ENCODE measurements at regions not wholly inside any gene's neighbourhood (a gene's known extent, or its start where the extent isn't known, plus 50 kb on each side); places are given as distances from the start of the nearest gene placed in this dataset.

DNA sequence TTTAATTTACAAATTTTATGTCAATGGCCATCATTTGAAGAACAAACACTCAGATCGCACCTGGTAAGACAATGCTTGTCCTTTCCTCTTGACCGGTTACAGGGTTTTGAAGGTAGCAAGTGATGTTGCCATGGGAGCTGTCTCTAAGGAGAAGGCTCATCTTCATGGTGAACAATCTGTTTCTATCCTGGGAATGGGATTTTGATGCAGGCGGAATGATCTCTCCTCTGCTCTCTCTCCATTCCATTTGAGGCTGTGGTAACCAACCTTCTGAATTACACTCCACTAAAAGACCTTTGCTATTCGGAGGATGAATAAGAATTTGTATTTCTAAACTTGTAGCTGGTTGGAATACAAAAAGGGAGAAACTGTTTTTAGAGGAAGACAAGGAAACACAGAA, 57.9 kb upstream of the SLC5A9 start:
- ATAC-seq, result no peak

DNA sequence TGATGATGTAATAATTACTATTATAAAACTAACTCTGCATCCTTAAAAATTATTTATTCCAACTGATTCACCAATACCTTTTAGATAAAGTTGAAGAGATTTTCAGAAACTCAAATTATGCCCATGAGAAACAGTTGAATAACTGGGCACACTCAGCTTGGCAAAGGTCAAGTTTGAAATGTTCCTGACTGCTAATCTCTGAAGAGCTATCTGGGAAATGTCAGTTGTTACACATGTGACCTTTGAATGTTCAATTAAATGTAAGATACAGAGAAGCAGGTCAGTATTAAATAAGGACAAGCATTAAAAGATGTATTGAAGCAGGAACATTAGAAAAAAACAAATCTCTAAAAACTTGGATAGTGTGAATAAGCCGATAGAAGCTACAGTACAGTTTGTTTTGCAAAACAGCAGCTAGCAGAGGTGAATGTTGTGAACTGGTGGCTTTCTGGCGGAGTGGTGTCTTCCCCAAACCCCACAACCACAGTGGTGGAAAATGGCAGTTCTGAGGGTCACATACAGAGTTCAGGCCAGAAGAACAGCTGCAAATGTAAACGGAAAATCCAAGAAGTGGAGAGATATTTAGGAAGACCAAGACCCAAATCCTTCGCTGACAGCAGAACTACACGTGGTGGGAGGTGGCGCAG, 61.9 kb upstream of the SLC5A9 start:
- DNase-seq (ENCODE audit: low spot score) (no peak), ATAC-seq (no peak)
- intact Hi-C loops (cut with DNase I), result no loop called here

More for the DNA sequence above, 57.9 kb upstream of the SLC5A9 start:
- intact Hi-C loops (cut with DNase I), result no loop called here
- DNase-seq (ENCODE audit: low spot score), result no peak

DNA sequence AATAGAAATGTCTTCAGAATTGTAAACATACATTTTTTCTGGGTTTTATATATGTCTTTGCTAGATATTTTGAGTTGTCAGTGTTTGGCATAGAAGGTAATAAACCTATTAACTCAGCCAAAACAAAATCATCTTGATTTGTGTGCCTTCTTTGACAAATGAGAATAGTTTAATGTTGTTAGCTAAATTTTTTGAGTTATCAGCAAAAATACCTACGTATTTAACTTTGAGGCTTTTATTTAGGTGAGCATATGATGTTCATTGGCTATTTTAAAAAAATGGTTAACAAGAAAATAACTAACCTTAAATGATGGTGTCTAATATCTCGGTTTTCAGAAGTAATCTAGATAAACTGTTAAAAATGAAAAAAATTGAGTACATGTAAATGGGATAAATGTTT, 83.2 kb upstream of the SLC5A9 start:
- no peak for ATAC-seq
- intact Hi-C loops (cut with DNase I), result no loop called here
- DNase-seq (ENCODE audit: low spot score), result no peak

DNA sequence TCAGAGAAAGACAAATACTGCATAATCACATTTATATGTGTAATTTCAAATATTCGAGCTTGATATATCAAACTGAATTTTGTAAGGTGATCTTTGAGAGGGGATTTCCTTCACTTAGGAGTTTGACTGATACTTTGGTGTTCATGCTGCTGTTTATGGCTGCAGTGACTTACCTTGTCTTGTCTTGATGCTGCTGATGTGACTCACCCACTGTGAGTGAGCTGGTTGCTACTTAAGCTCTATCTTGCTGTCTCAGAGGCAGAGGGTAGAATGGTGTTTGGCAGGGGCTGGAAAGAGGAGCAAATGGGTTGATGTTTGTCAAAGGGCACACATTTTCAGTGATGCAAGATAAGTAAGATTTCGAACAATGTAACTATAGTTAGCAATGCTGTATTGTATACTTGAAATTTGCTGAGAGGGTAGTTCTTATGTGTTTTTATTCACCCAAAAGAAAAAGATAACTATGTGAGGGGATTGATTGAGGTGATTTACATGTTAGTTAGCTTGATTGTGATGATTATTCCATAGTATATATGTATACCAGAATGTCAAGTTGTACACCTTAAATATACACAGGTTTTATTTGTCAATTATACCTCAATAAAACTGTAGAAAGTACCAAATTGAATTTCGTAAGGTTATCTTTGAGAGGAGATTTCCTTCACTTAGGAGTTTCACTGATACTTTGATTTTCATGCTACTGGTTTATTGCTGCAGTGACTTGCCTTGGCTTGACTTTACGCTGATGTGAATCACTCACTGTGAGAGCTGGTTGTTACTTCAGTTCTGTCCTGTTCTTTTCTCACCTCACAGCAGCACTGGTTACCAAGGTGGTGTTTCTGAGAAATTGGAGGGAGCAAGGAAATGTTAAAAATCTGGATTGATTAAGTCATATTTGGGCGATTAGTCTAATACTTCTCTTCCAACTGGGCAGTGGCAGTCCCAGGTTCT, 94.5 kb upstream of the SLC5A9 start:
- ATAC-seq (no peak), DNase-seq (ENCODE audit: low spot score) (no peak)
- intact Hi-C loops (cut with DNase I), result loop anchor here (5.0 kb wide), 1 partner anchor 1316 kb away; no protein-coding TSS in a partner anchor

DNA sequence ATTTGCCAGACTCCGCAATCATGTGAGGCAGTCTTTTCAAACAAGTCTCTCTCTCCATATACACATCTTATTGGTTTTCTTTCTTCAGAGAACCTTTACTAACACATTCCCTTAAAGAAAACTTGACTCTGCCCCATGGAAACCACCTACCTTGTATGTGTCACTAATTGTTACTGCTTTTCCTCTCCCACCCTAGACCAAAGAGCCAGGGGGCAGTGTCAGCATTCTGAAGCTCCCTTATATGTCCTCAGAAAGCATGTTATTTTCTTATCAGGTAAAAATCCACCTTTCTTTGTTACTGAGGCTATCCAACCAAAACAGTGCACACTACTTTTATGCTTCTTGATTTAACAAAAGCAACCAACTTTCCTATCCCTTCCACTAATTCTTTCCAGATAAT, 98.9 kb upstream of the SLC5A9 start:
- no peak for ATAC-seq
- intact Hi-C loops (cut with DNase I), result no loop called here

DNA sequence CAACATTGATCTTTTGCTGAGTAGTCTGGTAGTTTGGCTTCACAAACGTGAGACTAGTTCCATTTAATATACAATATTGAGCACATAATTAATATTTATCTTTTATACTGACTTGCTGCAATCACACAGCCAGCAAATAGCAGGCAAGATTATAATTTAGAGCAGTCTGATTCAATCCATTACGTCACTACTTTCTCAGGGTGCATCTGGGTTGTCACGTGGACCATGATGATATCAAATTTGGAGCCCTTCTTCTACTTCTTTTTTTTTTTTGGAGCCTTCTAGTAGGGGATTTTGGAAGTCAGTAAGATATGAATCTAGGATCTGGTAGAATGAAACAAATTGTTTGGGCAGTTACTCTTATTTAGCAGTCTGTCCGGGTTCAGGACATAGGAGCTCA, 100.6 kb upstream of the SLC5A9 start:
- ATAC-seq, result no peak
- intact Hi-C loops (cut with DNase I), result no loop called here
- DNase-seq (ENCODE audit: low spot score), result no peak

More for the DNA sequence above, 98.9 kb upstream of the SLC5A9 start:
- DNase-seq (ENCODE audit: low spot score), result no peak

DNA sequence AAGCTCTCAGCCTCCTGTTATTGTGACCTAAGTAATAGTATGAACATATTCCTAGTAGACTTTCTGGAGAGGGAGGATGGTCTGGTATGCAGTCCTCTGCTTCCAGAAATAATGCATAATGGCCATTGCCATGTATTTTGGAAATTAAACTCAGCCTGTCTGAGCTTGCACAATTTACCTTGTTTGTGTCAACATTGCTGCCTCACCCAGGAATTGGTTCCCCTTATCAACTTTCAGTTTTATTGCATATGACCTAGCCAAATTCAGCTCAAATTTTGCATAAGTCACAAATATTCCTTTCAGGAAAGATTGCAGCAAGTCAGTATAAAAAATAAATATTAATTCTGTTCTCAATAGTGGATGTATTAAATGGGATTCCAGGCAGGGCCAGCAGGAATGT, 101.9 kb upstream of the SLC5A9 start:
- ATAC-seq (no peak), DNase-seq (ENCODE audit: low spot score) (no peak)
- intact Hi-C loops (cut with DNase I), result no loop called here

DNA sequence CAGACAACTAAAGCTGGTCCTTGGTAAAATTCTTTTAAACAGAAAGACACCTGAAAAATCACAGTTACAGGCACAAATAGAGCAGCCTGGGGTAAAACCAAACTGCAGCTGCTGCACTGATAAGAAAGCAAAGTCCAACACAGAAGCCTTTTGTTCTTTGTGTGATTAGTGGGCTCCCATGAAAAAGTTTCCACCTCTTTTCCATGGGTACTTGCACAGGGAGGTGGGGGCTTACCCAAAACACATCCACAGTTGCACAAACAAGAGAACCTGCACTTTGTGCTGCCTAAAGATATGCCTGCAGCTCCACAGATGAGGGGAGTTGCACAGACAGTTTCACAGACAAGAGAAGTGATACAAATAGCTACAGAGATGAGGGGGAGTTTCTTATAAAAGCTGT, 106.7 kb upstream of the SLC5A9 start:
- ATAC-seq (no peak), DNase-seq (ENCODE audit: low spot score) (no peak)
- intact Hi-C loops (cut with DNase I), result no loop called here

DNA sequence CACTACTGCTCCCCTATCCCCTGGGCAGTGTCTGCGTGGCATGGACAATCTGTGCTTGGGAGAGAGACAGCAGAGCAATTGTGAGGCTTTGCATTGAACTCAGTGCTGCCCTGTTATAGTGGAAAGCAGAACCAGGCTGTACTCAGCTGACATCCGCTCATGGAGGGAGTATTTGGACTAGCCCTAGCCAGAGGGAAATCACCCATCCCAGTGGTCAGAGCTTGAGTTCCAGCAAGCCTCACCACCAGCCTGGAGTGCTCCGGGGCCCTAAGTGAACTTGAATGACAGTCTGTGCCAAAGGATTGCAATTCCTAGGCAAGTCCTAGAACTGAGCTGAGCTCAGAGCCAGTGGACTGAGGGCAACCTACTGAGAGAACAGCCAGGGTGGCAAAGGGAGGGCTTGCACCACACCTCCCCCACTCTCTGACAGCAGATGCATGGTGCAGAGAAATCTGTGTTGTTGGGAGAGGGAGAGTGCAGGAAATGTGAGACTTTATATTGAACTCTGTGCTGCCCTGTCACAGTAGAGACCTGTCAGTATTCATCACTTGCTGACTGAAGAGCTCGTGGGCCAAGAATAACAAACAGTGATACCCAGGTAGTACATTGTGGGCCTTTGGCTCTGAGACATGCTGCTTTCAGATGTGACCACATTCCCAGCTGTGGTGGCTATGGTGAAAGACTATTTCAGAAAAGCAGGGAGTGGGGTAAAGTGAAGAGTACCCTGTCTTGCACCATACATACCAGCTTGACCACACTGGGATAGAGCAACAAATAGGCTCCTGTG, 107.7 kb upstream of the SLC5A9 start:
- ATAC-seq (no peak), DNase-seq (ENCODE audit: low spot score) (no peak)
- intact Hi-C loops (cut with DNase I), result no loop called here

DNA sequence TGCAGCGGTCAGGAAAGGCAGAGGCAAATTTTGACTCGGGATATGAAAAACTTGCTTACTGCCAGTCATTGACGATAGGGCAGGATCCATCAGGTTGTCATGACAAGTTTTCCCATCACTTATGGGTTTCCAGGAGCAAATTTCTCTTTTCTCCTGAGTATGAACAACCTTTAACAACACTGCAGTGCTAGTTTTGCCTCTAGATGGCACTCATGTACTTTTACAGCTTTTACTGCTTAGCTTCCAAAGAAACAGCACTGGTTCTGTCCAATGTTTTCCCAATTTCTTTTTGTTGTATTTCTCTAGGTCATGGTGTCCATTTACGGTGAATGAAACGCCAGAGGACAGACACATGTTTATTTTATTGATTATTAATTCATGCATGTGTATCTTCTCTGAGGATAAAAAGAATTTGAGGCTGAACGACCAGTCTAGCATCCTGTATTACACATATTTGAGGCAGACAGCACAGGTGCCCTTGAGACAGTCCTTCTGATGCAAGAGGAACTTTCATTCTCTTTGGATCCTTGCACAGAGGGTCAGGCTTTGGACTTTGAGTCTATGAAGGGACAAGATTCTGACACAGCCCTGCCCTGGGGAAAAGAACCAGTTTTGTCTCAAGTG, 112.3 kb upstream of the TRABD2B start:
- DNase-seq (ENCODE audit: low spot score), result no peak
- intact Hi-C loops (cut with DNase I), result loop anchor here (5.0 kb wide), 1 partner anchor 93 kb away; no protein-coding TSS in a partner anchor
- ATAC-seq, result peak; percentile 68

DNA sequence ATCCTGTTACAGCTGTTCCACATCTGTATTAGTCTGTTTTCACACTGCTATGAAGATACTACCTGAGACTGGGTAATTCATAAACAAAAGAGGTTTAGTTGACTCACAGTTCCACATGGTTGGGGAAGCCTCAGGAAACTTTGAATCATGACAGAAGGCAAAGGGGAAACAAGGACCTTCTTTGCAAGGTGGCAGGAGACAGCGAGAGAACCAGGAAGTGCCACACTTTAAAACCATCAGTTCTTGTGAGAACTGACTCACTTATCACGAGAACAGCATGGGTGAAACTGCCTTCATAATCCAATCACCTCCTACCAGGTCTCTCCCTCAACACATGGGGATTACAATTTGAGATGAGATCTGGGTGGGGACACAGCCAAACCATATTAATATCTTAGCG, 110.3 kb upstream of the TRABD2B start:
- intact Hi-C loops (cut with DNase I), result loop anchor here (5.0 kb wide), 1 partner anchor 95 kb away; no protein-coding TSS in a partner anchor
- ATAC-seq (no peak), DNase-seq (ENCODE audit: low spot score) (no peak)

DNA sequence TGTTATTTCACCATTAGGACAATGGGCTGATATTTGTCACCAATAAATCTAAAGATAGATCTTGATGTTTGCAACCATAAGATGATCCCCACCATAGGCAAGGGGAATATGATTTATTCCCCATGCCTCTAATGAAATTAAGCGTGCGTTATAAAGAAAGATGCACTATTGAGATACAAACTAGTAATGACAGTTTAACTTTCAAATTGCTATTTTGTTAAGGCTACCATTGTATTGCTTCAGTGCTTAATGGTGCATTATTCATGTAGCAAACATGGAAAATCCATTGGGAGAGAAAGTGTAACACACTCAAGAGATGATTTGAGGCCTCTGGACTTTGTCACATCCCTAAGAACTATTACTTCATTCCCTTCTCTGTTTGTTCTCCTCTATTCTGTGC, 108.9 kb upstream of the TRABD2B start:
- no peak for ATAC-seq
- DNase-seq (ENCODE audit: low spot score), result no peak
- intact Hi-C loops (cut with DNase I), result loop anchor here (5.0 kb wide), 1 partner anchor 96 kb away; no protein-coding TSS in a partner anchor

DNA sequence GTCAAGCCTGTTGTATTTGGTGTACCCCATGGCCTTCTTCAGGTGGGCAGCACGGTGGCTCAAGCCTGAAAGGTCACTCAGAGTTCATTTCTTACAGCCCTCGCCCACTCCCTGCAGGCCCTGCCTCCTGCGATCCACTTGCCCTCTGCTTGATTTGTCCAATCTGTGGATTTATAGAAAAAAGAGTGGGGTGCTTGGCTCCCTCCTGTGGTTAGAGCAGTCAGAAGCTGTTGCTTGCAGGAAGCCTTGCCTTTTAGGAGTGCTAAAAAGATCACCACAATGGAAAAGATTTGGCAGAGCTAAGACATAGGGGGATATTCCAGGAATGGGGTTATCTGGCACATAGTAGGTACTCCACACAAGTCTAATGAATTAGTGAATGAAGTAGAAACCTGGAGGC, 108.0 kb upstream of the TRABD2B start:
- ATAC-seq (no peak), DNase-seq (ENCODE audit: low spot score) (no peak)
- intact Hi-C loops (cut with DNase I), result loop anchor here (5.0 kb wide), 1 partner anchor 97 kb away; no protein-coding TSS in a partner anchor

DNA sequence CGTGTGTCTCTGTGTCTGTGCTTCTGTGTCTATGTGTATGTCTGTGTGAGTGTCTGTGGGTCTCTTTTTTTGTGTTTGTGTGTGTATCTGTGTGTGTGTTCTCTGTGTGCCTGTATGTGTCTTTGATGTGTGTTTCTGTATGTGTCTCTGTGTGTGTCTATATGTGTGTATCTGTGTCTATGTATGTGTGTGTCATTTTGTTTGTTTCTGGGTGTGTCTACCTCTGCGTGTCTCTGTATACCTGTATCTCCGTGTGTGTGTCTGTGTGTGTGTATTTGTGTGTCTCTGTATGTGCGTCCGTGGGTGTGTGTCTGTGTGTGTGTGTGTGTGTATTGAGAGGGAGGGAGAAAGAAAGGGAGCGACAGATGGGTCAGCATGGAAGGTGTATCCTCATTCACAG, 106.3 kb upstream of the TRABD2B start:
- DNase-seq (ENCODE audit: low spot score) (no peak), ATAC-seq (no peak)
- intact Hi-C loops (cut with DNase I), result no loop called here

DNA sequence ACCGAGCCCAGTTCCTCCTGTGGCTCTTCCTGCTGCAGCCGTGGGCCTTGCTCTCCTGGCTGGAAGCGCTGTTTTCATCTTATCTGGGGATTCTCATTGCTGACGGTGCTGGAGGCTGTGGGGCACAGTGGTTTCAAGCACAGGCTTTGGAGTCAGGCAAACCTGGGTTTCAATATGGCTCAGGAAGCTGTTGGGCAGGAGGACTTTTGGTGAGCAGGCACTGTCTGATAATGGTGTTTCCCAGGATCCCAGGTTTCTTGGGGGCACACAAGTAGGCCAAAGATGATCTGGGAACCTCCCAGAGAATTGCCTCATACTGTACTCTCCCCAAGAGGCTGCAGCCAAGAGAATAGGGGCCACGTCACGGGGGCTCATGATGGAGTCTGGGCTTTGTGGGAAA, 105.6 kb upstream of the TRABD2B start:
- ATAC-seq, result no peak
- intact Hi-C loops (cut with DNase I), result no loop called here
- DNase-seq (ENCODE audit: low spot score), result no peak

DNA sequence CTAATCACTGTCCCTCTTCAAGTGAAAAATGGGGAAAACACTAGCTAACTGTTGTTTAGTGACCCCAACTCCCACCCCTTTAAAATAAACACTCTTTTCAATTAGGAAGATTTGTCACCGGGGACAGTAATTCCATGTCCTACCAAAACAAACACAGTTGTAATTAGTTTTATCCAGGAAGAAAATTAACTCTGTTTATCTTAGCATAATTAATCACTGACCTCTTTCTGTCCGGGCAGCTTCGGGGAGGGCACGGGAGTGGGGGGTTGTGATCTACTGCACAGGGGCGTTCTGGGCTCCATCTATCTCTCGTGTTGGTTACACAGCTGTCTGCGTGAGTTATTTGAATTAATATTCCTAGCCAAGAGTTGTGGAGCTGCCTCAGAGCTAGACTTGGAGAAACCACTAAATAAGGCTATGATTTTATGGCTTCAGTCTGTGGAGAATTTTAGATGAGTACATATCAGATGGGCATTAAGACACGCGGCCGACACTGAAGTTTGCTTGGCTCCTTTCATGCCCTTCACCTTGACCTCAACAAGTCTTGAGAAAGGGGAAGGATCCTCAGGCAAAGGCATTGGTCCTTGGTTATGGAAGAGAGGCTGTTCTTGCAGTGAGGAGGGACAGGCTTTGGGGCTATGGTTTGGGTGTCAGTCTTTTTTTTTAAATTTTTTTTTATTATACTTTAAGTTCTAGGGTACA, 102.0 kb upstream of the TRABD2B start:
- no peak for DNase-seq (ENCODE audit: low spot score)
- intact Hi-C loops (cut with DNase I), result no loop called here

DNA sequence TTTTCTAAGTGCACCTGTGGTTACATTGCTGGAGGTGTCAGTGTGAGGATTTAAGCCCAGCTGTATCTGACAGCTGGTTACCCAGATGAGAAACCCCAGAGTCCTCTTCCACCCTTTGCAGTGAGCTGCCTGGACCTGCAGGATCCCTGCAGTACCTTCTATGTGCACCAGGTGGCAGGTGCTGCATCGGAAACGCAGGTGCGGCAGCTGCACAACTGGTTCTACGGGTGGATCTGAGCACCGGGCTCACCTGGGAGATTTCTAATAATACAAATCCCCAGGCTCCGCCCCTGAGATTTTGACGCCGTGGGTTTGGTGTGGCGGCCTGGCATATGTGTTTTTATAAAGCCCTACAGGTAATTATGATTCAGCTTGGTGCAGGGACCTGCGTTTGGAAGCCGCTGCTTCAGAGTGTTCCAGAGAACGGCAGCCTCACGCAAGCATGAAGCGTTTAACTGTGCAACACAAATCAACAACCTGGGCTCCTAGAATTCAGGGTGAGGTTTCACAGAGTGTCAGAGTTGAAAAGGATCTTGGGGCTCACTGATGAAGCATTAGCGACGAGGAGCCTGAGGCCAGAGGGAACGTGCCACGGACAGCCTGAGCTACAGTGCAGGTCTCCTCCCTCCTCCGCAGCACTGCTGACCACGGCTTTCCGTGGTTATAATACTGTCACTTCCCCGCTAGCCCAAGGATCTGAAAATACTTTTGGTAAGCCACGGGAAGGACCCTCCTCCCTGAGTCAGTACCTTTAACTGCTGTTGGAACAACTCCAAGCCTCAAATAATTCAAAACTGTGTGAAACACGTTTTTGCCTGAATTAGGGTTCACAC, 96.7 kb upstream of the TRABD2B start:
- intact Hi-C loops (cut with DNase I), result no loop called here
- no peak for DNase-seq (ENCODE audit: low spot score)
- ATAC-seq, result no peak

More for the DNA sequence above, 102.0 kb upstream of the TRABD2B start:
- no peak for ATAC-seq

DNA sequence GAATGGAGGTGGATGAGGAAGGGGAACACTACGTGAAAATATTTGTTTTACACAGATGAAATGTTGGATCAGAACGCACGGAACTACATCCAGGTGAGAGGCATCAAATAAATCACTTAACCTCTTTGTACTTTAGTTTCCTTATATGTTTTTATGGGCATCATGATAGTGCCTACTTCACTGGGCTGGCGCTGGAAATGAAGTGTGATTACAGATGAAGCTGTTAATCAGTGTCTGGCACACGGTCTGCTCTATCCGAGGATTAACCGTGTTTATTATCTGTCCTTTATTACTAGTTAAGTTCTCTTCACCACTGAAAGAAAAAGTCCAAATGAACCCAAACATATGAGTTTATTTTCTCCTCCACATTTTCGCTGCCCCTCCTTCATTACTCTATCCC, 96.0 kb upstream of the TRABD2B start:
- intact Hi-C loops (cut with DNase I), result no loop called here
- no peak for ATAC-seq
- no peak for DNase-seq (ENCODE audit: low spot score)

All from sciatic nerve (tissue), 2 donors.